CD4-positive, alpha-beta memory T cell (primary cell): ENCODE measurements at regions not wholly inside any gene's neighbourhood (a gene's known extent, or its start where the extent isn't known, plus 50 kb on each side); places are given as distances from the start of the nearest gene placed in this dataset.

Experiments used
- CTCF ChIA-PET: fragments of 350-600 bp; sonication (Branson Sonifier 250); formaldehyde crosslinking; loops from one replicate; lab custom pipeline; 2021; ENCODE audit warnings: inconsistent platforms; ENCODE audit not compliant: partially characterized antibody; lab: Charles Lee
- POLR2A ChIA-PET: fragments of 350-600 bp; sonication (Branson Sonifier 250); formaldehyde crosslinking; loops from one replicate; lab custom pipeline; 2021; ENCODE audit not compliant: partially characterized antibody; lab: Charles Lee
- DNase-seq, 5 donors: peaks; one replicate each; pipeline versions ENCODE4 v3.0.0 to v3.0.0-alpha.2; 2020 to 2022; ENCODE audit warnings: mixed read lengths in 1 of 5
- H3K27ac ChIP-seq: one replicate; pipeline ENCODE4 v1.7.0; 2013; ENCODE audit warnings: low read depth, low read length
- H3K27me3 ChIP-seq: 2 replicates; pipeline ENCODE4 v1.7.0; 2013; ENCODE audit warnings: mild to moderate bottlenecking, low read length, moderate library complexity; ENCODE audit not compliant: insufficient read depth
- H3K36me3 ChIP-seq: 2 replicates; pipeline ENCODE4 v1.7.0; 2013; ENCODE audit warnings: mild to moderate bottlenecking, low read length, moderate library complexity; ENCODE audit not compliant: insufficient read depth
- H3K4me1 ChIP-seq: 2 replicates; pipeline ENCODE4 v1.7.0; 2013; ENCODE audit warnings: mild to moderate bottlenecking, low read length, moderate library complexity; ENCODE audit not compliant: insufficient read depth
- H3K4me3 ChIP-seq, 2 donors: one replicate each; pipeline ENCODE4 v1.7.0; 2013; ENCODE audit warnings: low read length in 2 of 2, mild to moderate bottlenecking in 1 of 2
- H3K9me3 ChIP-seq, 2 donors: one replicate each; pipeline ENCODE4 v1.7.0; 2013; ENCODE audit warnings: low read length in 2 of 2, control low read depth in 1 of 2; ENCODE audit not compliant: control insufficient read depth in 1 of 2
- H3K27ac Mint-ChIP-seq, 7 donors: one replicate each; pipeline ENCODE4 v1.8.0; 2020 to 2021; ENCODE audit warnings: mixed read lengths in 7 of 7, mild to moderate bottlenecking in 6 of 7, inconsistent platforms in 3 of 7, moderate library complexity in 3 of 7
- H3K27me3 Mint-ChIP-seq, 2 donors: one replicate each; pipeline ENCODE4 v1.8.0; 2020 to 2021; ENCODE audit warnings: mixed read lengths in 2 of 2
- H3K36me3 Mint-ChIP-seq, 2 donors: one replicate each; pipeline ENCODE4 v1.8.0; 2020 to 2021; ENCODE audit warnings: mixed read lengths in 2 of 2, inconsistent platforms in 1 of 2, mild to moderate bottlenecking in 1 of 2
- H3K4me1 Mint-ChIP-seq, 4 donors: one replicate each; pipeline ENCODE4 v1.8.0; 2020 to 2021; ENCODE audit warnings: mixed read lengths in 4 of 4, mild to moderate bottlenecking in 1 of 4
- H3K4me3 Mint-ChIP-seq, 8 donors: one replicate each; pipeline ENCODE4 v1.8.0; 2020 to 2021; ENCODE audit warnings: mixed read lengths in 8 of 8, mild to moderate bottlenecking in 7 of 8, moderate library complexity in 6 of 8, inconsistent platforms in 3 of 8
- H3K9me3 Mint-ChIP-seq, 8 donors: one replicate each; pipeline ENCODE4 v1.8.0; 2020 to 2021; ENCODE audit warnings: mixed read lengths in 8 of 8, mild to moderate bottlenecking in 5 of 8, inconsistent platforms in 3 of 8, moderate library complexity in 1 of 8
- intact Hi-C: fragments of 100-400 bp; cut with micrococcal nuclease; formaldehyde crosslinking; loops from one replicate; pipeline ENCODE4 v1.15.1; 2023

DNA sequence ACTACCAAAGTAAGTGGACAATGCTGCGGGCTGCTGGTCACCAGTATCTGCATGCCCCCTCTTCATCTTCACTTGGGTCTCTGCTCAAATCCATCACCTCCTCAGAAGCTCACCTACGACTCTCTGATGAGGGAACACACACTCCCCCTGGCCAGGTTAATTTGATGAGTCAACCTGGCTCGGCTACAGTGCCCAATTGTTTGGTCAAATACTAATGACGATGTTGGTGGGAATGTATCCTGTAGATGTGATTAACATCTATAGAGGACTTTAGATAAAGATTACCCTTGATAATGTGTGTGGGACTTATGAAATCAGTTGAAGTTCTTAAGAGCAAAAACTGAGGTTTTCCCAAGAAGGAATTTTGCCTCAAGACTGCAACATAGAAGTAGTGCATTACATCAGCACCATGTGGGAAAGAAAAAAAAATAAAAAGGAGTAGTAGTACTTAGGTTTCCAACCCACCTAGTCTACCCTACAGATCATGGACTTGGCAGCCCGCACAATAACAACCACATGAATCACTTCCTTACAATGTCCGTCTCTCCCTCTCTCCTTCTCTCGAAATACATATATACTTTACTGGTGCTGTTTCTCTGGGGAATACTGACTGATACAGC, 467.3 kb downstream of the DNAH5 start:
- H3K27ac ChIP-seq, result no peak overlapping the region
- POLR2A ChIA-PET, result no interaction called here
- H3K9me3 Mint-ChIP-seq, result peaks cover 0 to 14% (median 5%) of the 10 kb centered on the region in 8 donors

DNA sequence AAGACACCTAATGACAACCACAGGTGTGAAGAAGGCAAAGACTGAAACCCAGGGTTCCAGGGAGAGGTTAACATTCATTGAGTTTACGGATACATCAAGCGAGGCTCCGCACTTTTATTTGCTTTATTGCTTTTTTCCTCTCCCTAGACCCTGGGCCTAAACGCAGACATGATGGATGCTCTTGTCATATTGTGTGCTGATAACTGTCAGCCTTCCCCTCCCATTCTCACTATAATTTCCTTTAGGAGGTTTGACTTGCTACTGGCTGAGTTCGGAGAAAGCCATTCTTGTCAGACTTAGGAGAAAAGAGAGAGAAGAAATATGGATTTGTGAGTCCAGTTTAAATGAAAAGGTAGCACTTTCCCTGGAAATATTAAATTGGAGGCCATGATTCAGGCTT, 471.6 kb downstream of the DNAH5 start:
- Mint-ChIP-seq H3K4me1 (no peaks in the 10 kb centered on the region), H3K27me3 (no peaks in the 10 kb centered on the region), H3K4me3 (no peak overlapping the region), H3K36me3 (no peaks in the 10 kb centered on the region), H3K27ac (no peak overlapping the region), H3K9me3 (peaks cover 0 to 14% (median 7%) of the 10 kb centered on the region in 8 donors)
- H3K27ac ChIP-seq, result no peak overlapping the region
- POLR2A ChIA-PET, result no interaction called here
- intact Hi-C loops, result no loop called here
- DNase-seq, result no peak
- H3K4me3 ChIP-seq, result no peak overlapping the region
- no peaks in the 10 kb centered on the region for H3K36me3 ChIP-seq
- no peaks in the 10 kb centered on the region for H3K27me3 ChIP-seq
- no peaks in the 10 kb centered on the region for H3K9me3 ChIP-seq
- CTCF ChIA-PET, result no interaction called here
- no peaks in the 10 kb centered on the region for H3K4me1 ChIP-seq

More for the DNA sequence above, 467.3 kb downstream of the DNAH5 start:
- Mint-ChIP-seq H3K4me3 (no peak overlapping the region), H3K27me3 (no peaks in the 10 kb centered on the region), H3K4me1 (no peaks in the 10 kb centered on the region), H3K36me3 (no peaks in the 10 kb centered on the region), H3K27ac (no peak overlapping the region)
- intact Hi-C loops, result loop anchor here (5.0 kb wide), 1 partner anchor 1185 kb away; no protein-coding TSS in a partner anchor
- no peak for DNase-seq
- Histone ChIP-seq H3K27me3 (no peaks in the 10 kb centered on the region), H3K36me3 (no peaks in the 10 kb centered on the region), H3K4me3 (no peak overlapping the region), H3K9me3 (no peaks in the 10 kb centered on the region), H3K4me1 (no peaks in the 10 kb centered on the region)
- CTCF ChIA-PET, result interaction anchor here (0.7 kb wide), 1 partner anchor 637 kb away, joined by 5 read pairs; no protein-coding TSS in a partner anchor

DNA sequence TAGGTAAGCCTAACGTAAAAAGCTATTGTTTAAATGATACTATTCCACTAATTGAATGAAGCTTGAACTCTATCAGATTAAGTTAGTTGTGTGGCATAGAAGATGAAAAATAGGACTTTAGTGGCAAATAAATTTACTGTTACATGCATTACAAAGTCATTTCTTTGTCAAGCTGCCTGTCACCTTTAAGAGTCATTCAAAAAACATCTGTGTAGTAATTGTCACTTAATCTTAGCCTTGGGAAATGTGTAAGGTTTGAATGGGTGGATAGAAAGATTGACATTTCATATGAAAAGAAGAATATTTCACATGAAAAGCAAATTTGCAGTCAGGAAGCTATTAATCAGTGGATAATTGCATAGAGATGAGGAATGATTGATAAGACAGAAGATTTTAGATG, 473.5 kb downstream of the DNAH5 start:
- POLR2A ChIA-PET, result no interaction called here
- H3K27me3 Mint-ChIP-seq, result no peaks in the 10 kb centered on the region
- Histone ChIP-seq H3K9me3 (no peaks in the 10 kb centered on the region), H3K27ac (no peak overlapping the region), H3K4me3 (no peak overlapping the region), H3K36me3 (no peaks in the 10 kb centered on the region), H3K4me1 (no peaks in the 10 kb centered on the region), H3K27me3 (no peaks in the 10 kb centered on the region)
- H3K4me1 Mint-ChIP-seq, result no peaks in the 10 kb centered on the region
- H3K36me3 Mint-ChIP-seq, result no peaks in the 10 kb centered on the region
- DNase-seq, result no peak
- no peak overlapping the region for H3K4me3 Mint-ChIP-seq
- peaks cover 0 to 17% (median 5%) of the 10 kb centered on the region in 8 donors for H3K9me3 Mint-ChIP-seq
- CTCF ChIA-PET, result no interaction called here
- intact Hi-C loops, result no loop called here
- no peak overlapping the region for H3K27ac Mint-ChIP-seq

GRCh38 chr5:13470263-13470662, 474.2 kb downstream of the DNAH5 start:
- peaks cover 0 to 18% (median 7%) of the 10 kb centered on the region in 8 donors for H3K9me3 Mint-ChIP-seq
- no peak overlapping the region for H3K27ac ChIP-seq
- H3K4me1 Mint-ChIP-seq, result no peaks in the 10 kb centered on the region
- no peaks in the 10 kb centered on the region for H3K4me1 ChIP-seq
- no peak overlapping the region for H3K4me3 ChIP-seq
- H3K4me3 Mint-ChIP-seq, result no peak overlapping the region
- ChIA-PET POLR2A (no interaction called here), CTCF (no interaction called here)
- no peaks in the 10 kb centered on the region for H3K36me3 Mint-ChIP-seq
- no peaks in the 10 kb centered on the region for H3K9me3 ChIP-seq
- intact Hi-C loops, result no loop called here
- H3K27me3 Mint-ChIP-seq, result no peaks in the 10 kb centered on the region
- no peaks in the 10 kb centered on the region for H3K27me3 ChIP-seq
- no peaks in the 10 kb centered on the region for H3K36me3 ChIP-seq
- DNase-seq, result no peak
- no peak overlapping the region for H3K27ac Mint-ChIP-seq

DNA sequence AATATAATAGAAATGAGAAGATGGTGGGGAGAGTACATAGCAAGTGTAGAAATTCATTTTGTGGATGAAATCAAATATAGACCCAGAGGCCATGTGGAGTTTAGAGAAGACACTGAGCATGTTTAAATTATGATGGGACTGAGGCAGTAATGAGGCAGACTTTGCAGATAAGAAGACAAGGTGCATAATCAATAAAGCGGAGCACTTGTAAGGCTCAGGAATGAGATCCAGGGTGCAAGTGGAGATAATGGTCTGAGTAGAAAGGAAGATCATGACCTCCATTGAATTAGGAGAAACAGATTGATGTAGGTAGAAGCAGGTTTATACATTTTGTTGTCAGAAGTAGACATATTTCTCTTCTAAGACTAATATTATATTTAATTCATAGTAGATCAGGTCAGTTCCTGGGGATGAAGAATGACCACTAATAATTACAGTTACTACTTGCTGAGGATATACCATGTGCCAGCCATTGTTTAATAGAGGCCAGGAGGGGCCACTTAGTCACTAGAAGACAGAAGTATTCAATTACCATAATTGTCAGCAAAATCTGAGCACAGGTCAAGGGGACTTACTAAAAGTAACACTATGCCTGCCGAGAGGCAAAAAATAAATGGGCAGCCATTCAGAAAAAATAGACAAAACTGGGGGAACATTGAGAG, 479.8 kb downstream of the DNAH5 start:
- no peaks in the 10 kb centered on the region for H3K4me1 ChIP-seq
- no peaks in the 10 kb centered on the region for H3K27me3 ChIP-seq
- Mint-ChIP-seq H3K27ac (no peak overlapping the region), H3K27me3 (no peaks in the 10 kb centered on the region), H3K4me3 (no peak overlapping the region), H3K9me3 (peaks cover 0 to 23% (median 11%) of the 10 kb centered on the region in 8 donors), H3K4me1 (no peaks in the 10 kb centered on the region), H3K36me3 (no peaks in the 10 kb centered on the region)
- no peaks in the 10 kb centered on the region for H3K36me3 ChIP-seq
- no peak overlapping the region for H3K4me3 ChIP-seq
- ChIA-PET CTCF (no interaction called here), POLR2A (no interaction called here)
- H3K27ac ChIP-seq, result no peak overlapping the region
- DNase-seq, result no peak
- H3K9me3 ChIP-seq, result no peaks in the 10 kb centered on the region
- intact Hi-C loops, result no loop called here

GRCh38 chr5:13460587-13460986, 483.9 kb downstream of the DNAH5 start:
- H3K4me1 Mint-ChIP-seq, result no peaks in the 10 kb centered on the region
- Histone ChIP-seq H3K4me1 (no peaks in the 10 kb centered on the region), H3K36me3 (no peaks in the 10 kb centered on the region), H3K9me3 (no peaks in the 10 kb centered on the region), H3K27ac (no peak overlapping the region), H3K27me3 (no peaks in the 10 kb centered on the region), H3K4me3 (no peak overlapping the region)
- no peaks in the 10 kb centered on the region for H3K36me3 Mint-ChIP-seq
- intact Hi-C loops, result no loop called here
- H3K27ac Mint-ChIP-seq, result no peak overlapping the region
- H3K4me3 Mint-ChIP-seq, result no peak overlapping the region
- no peaks in the 10 kb centered on the region for H3K27me3 Mint-ChIP-seq
- CTCF ChIA-PET, result no interaction called here
- no peak for DNase-seq
- H3K9me3 Mint-ChIP-seq, result peaks cover 0 to 24% (median 12%) of the 10 kb centered on the region in 8 donors
- POLR2A ChIA-PET, result no interaction called here

DNA sequence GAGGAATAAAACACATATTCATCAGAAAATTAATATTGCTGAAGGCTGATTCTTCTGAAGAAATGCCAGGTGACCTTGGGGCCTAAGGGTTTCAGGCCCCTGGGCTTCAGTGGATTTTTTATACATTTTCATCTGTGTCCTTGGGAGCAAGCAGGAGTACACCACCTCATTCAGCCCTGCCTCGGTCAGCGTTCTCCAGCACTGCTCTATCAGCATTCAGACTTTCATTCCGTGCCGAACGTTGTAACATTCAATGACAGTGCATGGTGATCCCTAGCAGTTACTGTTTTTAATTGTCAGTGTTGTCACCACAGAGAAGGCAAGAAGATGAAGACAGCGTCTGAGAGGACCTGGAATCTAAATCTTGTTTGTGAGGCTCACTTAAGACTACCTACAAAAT, 490.4 kb downstream of the DNAH5 start:
- H3K27ac Mint-ChIP-seq, result no peak overlapping the region
- no peak overlapping the region for H3K27ac ChIP-seq
- H3K4me3 ChIP-seq, result no peak overlapping the region
- no peaks in the 10 kb centered on the region for H3K4me1 ChIP-seq
- no peaks in the 10 kb centered on the region for H3K4me1 Mint-ChIP-seq
- H3K27me3 Mint-ChIP-seq, result no peaks in the 10 kb centered on the region
- intact Hi-C loops, result no loop called here
- H3K9me3 ChIP-seq, result no peaks in the 10 kb centered on the region
- ChIA-PET POLR2A (no interaction called here), CTCF (no interaction called here)
- H3K9me3 Mint-ChIP-seq, result peaks cover 0 to 11% (median 4%) of the 10 kb centered on the region in 8 donors
- H3K36me3 ChIP-seq, result no peaks in the 10 kb centered on the region
- no peak overlapping the region for H3K4me3 Mint-ChIP-seq
- H3K36me3 Mint-ChIP-seq, result no peaks in the 10 kb centered on the region
- no peak for DNase-seq
- no peaks in the 10 kb centered on the region for H3K27me3 ChIP-seq
